H1 (cell line): ENCODE measurements at regions not wholly inside any gene's neighbourhood (a gene's known extent, or its start where the extent isn't known, plus 50 kb on each side); places are given as distances from the start of the nearest gene placed in this dataset.

Experiments used
- CTCF ChIA-PET: fragments of 300-600 bp; sonication (Branson Sonifier 250); formaldehyde crosslinking; loops from one replicate; lab custom pipeline; 2021; ENCODE audit not compliant: partially characterized antibody; lab: Charles Lee
- POLR2A ChIA-PET: fragments of 300-600 bp; sonication (Branson Sonifier 250); formaldehyde crosslinking; loops from one replicate; lab custom pipeline; 2021; ENCODE audit warnings: inconsistent platforms; ENCODE audit not compliant: partially characterized antibody; lab: Charles Lee
- DNase-seq, 2 experiments: peaks; one replicate each; pipeline versions ENCODE4 v3.0.0 to v3.0.0-alpha.2; 2010 to 2022; ENCODE audit warnings: low spot score in 2 of 2, low read depth in 1 of 2, mixed read lengths in 1 of 2
- FAIRE-seq: peaks from 2 replicates; lab custom pipeline; 2011; peaks lifted over from hg19 to GRCh38; lab: Jason Lieb, UNC
- H2AFZ ChIP-seq: 2 replicates; pipeline ENCODE4 v1.8.1; 2012; ENCODE audit warnings: low read length, inconsistent platforms
- H2AK5ac ChIP-seq: 2 replicates; pipeline ENCODE4 v1.6.1; 2013; ENCODE audit warnings: low read depth, low read length
- H2BK120ac ChIP-seq: replicated peaks from 2 replicates; pipeline ENCODE3; 2013; ENCODE audit warnings: low read depth, low read length, inconsistent platforms
- H2BK12ac ChIP-seq: 2 replicates; pipeline ENCODE4 v1.6.1; 2013; ENCODE audit warnings: low read depth, low read length
- H2BK15ac ChIP-seq: 2 replicates; pipeline ENCODE4 v1.6.1; 2013; ENCODE audit warnings: low read length
- H2BK20ac ChIP-seq: 2 replicates; pipeline ENCODE4 v1.6.1; 2013; ENCODE audit warnings: low read length
- H2BK5ac ChIP-seq: 2 replicates; pipeline ENCODE4 v1.6.1; 2013; ENCODE audit warnings: low read depth, low read length
- H3K14ac ChIP-seq: 2 replicates; pipeline ENCODE4 v1.6.1; 2013; ENCODE audit warnings: inconsistent platforms; ENCODE audit not compliant: insufficient read length
- H3K18ac ChIP-seq: 2 replicates; pipeline ENCODE4 v1.6.1; 2013; ENCODE audit warnings: low read length; ENCODE audit errors: extremely low read depth
- H3K23ac ChIP-seq: 2 replicates; pipeline ENCODE4 v1.6.1; 2013; ENCODE audit warnings: inconsistent platforms; ENCODE audit not compliant: insufficient read length
- H3K23me2 ChIP-seq: 2 replicates; pipeline ENCODE4 v1.6.1; 2013; ENCODE audit warnings: low read depth, low read length
- H3K27ac ChIP-seq: 2 replicates; pipeline ENCODE4 v1.6.1; 2011; ENCODE audit warnings: low read depth, low read length, inconsistent platforms
- H3K27me3 ChIP-seq, 4 experiments: replicated peaks in 1 of 4; 1 replicate in 1 of 4; 2 replicates in 3 of 4; pipeline versions ENCODE4 v1.6.1 to v1.8.1; 2011 to 2013; ENCODE audit warnings: low read length in 3 of 4, mild to moderate bottlenecking in 3 of 4, inconsistent platforms in 2 of 4, mixed read lengths in 2 of 4, moderate library complexity in 1 of 4; ENCODE audit not compliant: control insufficient read depth in 3 of 4, insufficient read depth in 3 of 4; ENCODE audit errors: extremely low read depth in 1 of 4
- H3K36me3 ChIP-seq, 4 experiments: 2 replicates each; pipeline versions ENCODE4 v1.6.1 to v1.8.1; 2011 to 2013; ENCODE audit warnings: mild to moderate bottlenecking in 4 of 4, low read length in 3 of 4, moderate library complexity in 2 of 4, control low read depth in 1 of 4, inconsistent platforms in 1 of 4; ENCODE audit not compliant: insufficient read depth in 4 of 4, control insufficient read depth in 2 of 4
- H3K4ac ChIP-seq: replicated peaks from 2 replicates; pipeline ENCODE3; 2013; ENCODE audit warnings: low read length, low read depth, mixed read lengths, inconsistent platforms; ENCODE audit not compliant: insufficient read length
- H3K4me1 ChIP-seq, 4 experiments: replicated peaks in 1 of 4; 1 replicate in 1 of 4; 2 replicates in 3 of 4; pipeline versions ENCODE4 v1.6.1 to v1.8.1; 2011 to 2013; ENCODE audit warnings: low read length in 3 of 4, inconsistent platforms in 2 of 4, mixed read lengths in 1 of 4; ENCODE audit not compliant: insufficient read depth in 4 of 4, control insufficient read depth in 3 of 4
- H3K4me2 ChIP-seq, 2 experiments: 2 replicates each; pipeline versions ENCODE4 v1.6.1 to v1.8.1; 2011 to 2013; ENCODE audit warnings: low read depth in 2 of 2, low read length in 2 of 2, control low read depth in 1 of 2, inconsistent platforms in 1 of 2, mild to moderate bottlenecking in 1 of 2; ENCODE audit not compliant: insufficient read depth in 1 of 2
- H3K4me3 ChIP-seq, 4 experiments: fragments of 200-600, 300-600 bp in 1 of 4; sonication (generic), shearing (Covaris generic), sonication (Bioruptor Twin) in 1 of 4; 2 replicates each; pipeline versions ENCODE4 v1.5.1 to v1.8.1; 2011 to 2016; ENCODE audit warnings: low read length in 4 of 4, low read depth in 3 of 4, control low read depth in 2 of 4, inconsistent platforms in 2 of 4, mild to moderate bottlenecking in 2 of 4, mixed read lengths in 1 of 4, moderate library complexity in 1 of 4; ENCODE audit not compliant: insufficient read depth in 2 of 4; ENCODE audit errors: extremely low read depth in 1 of 4
- H3K56ac ChIP-seq: replicated peaks from 2 replicates; pipeline ENCODE3; 2013; ENCODE audit warnings: low read depth, mild to moderate bottlenecking, mixed read lengths, low read length, inconsistent platforms; ENCODE audit not compliant: insufficient read length
- H3K79me1 ChIP-seq: 2 replicates; pipeline ENCODE4 v1.6.1; 2013; ENCODE audit warnings: low read depth, low read length, control low read depth
- H3K79me2 ChIP-seq, 2 experiments: 2 replicates each; pipeline versions ENCODE4 v1.6.1 to v1.8.1; 2012 to 2013; ENCODE audit warnings: low read length in 2 of 2, mild to moderate bottlenecking in 2 of 2, inconsistent platforms in 1 of 2; ENCODE audit not compliant: insufficient read depth in 2 of 2, control insufficient read depth in 1 of 2
- H3K9ac ChIP-seq, 4 experiments: replicated peaks in 1 of 4; 1 replicate in 1 of 4; 2 replicates in 3 of 4; pipeline versions ENCODE4 v1.6.1 to v1.8.1; 2011 to 2013; ENCODE audit warnings: low read depth in 3 of 4, low read length in 3 of 4, control low read depth in 2 of 4, mild to moderate bottlenecking in 2 of 4, moderate library complexity in 2 of 4, inconsistent platforms in 1 of 4; ENCODE audit errors: extremely low read depth in 1 of 4
- H3K9me3 ChIP-seq, 2 experiments: 2 replicates each; pipeline versions ENCODE4 v1.6.1 to v1.8.1; 2012 to 2013; ENCODE audit warnings: mild to moderate bottlenecking in 2 of 2, moderate library complexity in 2 of 2, control low read depth in 1 of 2, inconsistent platforms in 1 of 2, low read depth in 1 of 2, low read length in 1 of 2, mixed read lengths in 1 of 2; ENCODE audit not compliant: insufficient read depth in 2 of 2
- H4K20me1 ChIP-seq, 2 experiments: replicated peaks in 1 of 2; 2 replicates each; pipeline versions ENCODE3 to v1.8.1; 2011 to 2013; ENCODE audit warnings: inconsistent platforms in 2 of 2, low read length in 2 of 2, mild to moderate bottlenecking in 1 of 2; ENCODE audit not compliant: insufficient read depth in 2 of 2, control insufficient read depth in 1 of 2
- H4K5ac ChIP-seq: 2 replicates; pipeline ENCODE4 v1.6.1; 2013; ENCODE audit warnings: low read length, low read depth, mixed read lengths, inconsistent platforms; ENCODE audit not compliant: insufficient read length
- H4K8ac ChIP-seq: 2 replicates; pipeline ENCODE4 v1.8.0; 2013; ENCODE audit warnings: mild to moderate bottlenecking, moderate library complexity, low read length, inconsistent platforms; ENCODE audit not compliant: insufficient read depth; ENCODE audit errors: extremely low read depth
- H4K91ac ChIP-seq: replicated peaks from 2 replicates; pipeline ENCODE3; 2013; ENCODE audit warnings: low read length, mixed read lengths, inconsistent platforms; ENCODE audit not compliant: insufficient read length
- BRCA1 ChIP-seq: IDR thresholded peaks from 2 replicates; pipeline ENCODE4 v1.6.1; 2012; ENCODE audit warnings: low read depth, low read length, improper control_type of control experiment
- MAX ChIP-seq: IDR thresholded peaks from 2 replicates; pipeline ENCODE4 v1.6.1; 2012; ENCODE audit warnings: inconsistent platforms
- POLR2AphosphoS5 ChIP-seq: IDR thresholded peaks from 2 replicates; pipeline ENCODE4 v1.6.1; 2011; ENCODE audit warnings: low read depth, low read length
- RFX5 ChIP-seq: IDR thresholded peaks from 2 replicates; pipeline ENCODE4 v1.6.1; 2011; ENCODE audit warnings: low read depth, low read length, improper control_type of control experiment, borderline replicate concordance
- RXRA ChIP-seq: IDR thresholded peaks from 2 replicates; pipeline ENCODE4 v1.6.1; 2011; ENCODE audit warnings: low read depth, mild to moderate bottlenecking, low read length, moderate library complexity; ENCODE audit not compliant: insufficient read depth
- SP2 ChIP-seq: IDR thresholded peaks from 2 replicates; pipeline ENCODE4 v1.6.1; 2012; ENCODE audit warnings: mild to moderate bottlenecking, low read length, inconsistent platforms
- TEAD4 ChIP-seq: IDR thresholded peaks from 2 replicates; pipeline ENCODE4 v1.6.1; 2012; ENCODE audit warnings: low read depth, low read length, inconsistent platforms, mixed read lengths
- WGBS, 2 experiments: shearing (Covaris generic) in 1 of 2; methylation state at CpG; one replicate each; pipeline versions ENCODE4 v1.1.6 to v1.1.7; 2013 to 2015; ENCODE audit warnings: low lambda C conversion rate in 2 of 2, mixed read lengths in 2 of 2, inconsistent platforms in 1 of 2, low coverage in 1 of 2, missing lambda C conversion rate in 1 of 2; ENCODE audit not compliant: insufficient replicate concordance in 2 of 2, insufficient coverage in 1 of 2, insufficient read length in 1 of 2; ENCODE audit errors: extremely low coverage in 1 of 2, missing lambda C conversion rate in 1 of 2; 5-methylcytosine and 5-hydroxymethylcytosine counted together
- TF ChIP-seq, protein P1 (sequence below), 3 experiments: IDR thresholded peaks; 1 replicate in 2 of 3; 2 replicates in 1 of 3; pipeline versions ENCODE4 v1.5.1 to v1.6.1; 2011; ENCODE audit warnings: low read length in 3 of 3, mild to moderate bottlenecking in 3 of 3, inconsistent platforms in 2 of 3, low read depth in 1 of 3, moderate library complexity in 1 of 3; ENCODE audit not compliant: insufficient read depth in 1 of 3; ENCODE audit errors: control extremely low read depth in 1 of 3

DNA sequence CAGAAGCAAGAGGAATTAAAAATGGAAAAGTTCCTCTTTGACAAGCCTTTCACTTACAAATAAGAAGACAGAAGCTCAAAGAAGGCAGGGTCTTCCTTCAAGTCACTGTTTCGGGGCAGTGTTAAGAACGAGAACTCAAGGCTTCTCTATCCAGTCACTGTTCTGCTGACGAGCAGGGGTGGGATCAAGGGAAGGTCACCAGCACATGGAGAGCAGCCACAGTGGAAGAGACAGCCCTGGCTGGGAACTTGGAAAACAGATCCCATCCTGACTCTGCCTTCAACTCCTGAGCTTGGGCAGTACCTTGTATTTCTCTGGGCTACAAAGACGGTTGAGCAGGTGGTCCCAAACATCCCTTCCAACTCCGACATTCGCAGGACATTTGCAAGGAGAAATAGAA lies 111.5 kb upstream of the LPP start:
- no peak overlapping the region for H3K4me2 ChIP-seq
- H2BK120ac ChIP-seq: no peak overlapping the region
- H2BK20ac ChIP-seq: no peak overlapping the region
- no peaks in the 10 kb centered on the region for H3K27me3 ChIP-seq
- no peak overlapping the region for H3K56ac ChIP-seq
- H2AK5ac ChIP-seq: no peak overlapping the region
- ChIA-PET CTCF (interaction anchor here (0.8 to 2.8 kb wide), 7 partner anchors 10 to 304 kb away, joined by 3 to 11 read pairs (median 3); no protein-coding TSS in a partner anchor), POLR2A (interaction anchor here (0.7 kb wide), 1 partner anchor 324 kb away, joined by 3 read pairs; no protein-coding TSS in a partner anchor)
- DNase-seq (no peak), FAIRE-seq (no peak)
- no peak overlapping the region for H3K14ac ChIP-seq
- no peak overlapping the region for H4K5ac ChIP-seq
- no peaks in the 10 kb centered on the region for H3K9me3 ChIP-seq
- H2BK12ac ChIP-seq: no peak overlapping the region
- no peak overlapping the region for H2AFZ ChIP-seq
- H4K20me1 ChIP-seq: no peaks in the 10 kb centered on the region
- H3K23me2 ChIP-seq: no peaks in the 10 kb centered on the region
- WGBS, 2 experiments: 80% methylated on average over 6 of the region's 6 CpGs; no CpG with 5 or more reads in 1 of the 2 experiments
- H2BK15ac ChIP-seq: no peak overlapping the region
- no peak overlapping the region for H3K4ac ChIP-seq
- H4K8ac ChIP-seq: no peak overlapping the region
- H3K4me3 ChIP-seq: no peak overlapping the region
- no peak overlapping the region for H3K23ac ChIP-seq
- no peaks in the 10 kb centered on the region; a peak in 2 of 7 replicates for H3K4me1 ChIP-seq
- H3K9ac ChIP-seq: no peak overlapping the region
- no peaks in the 10 kb centered on the region for H3K79me2 ChIP-seq
- H4K91ac ChIP-seq: no peak overlapping the region
- H3K79me1 ChIP-seq: no peaks in the 10 kb centered on the region
- H3K18ac ChIP-seq: no peak overlapping the region
- H2BK5ac ChIP-seq: no peak overlapping the region
- H3K36me3 ChIP-seq: no peaks in the 10 kb centered on the region
- no peak overlapping the region for H3K27ac ChIP-seq
- TF ChIP-seq SP2: no peak
- TF ChIP-seq MAX: no peak
- no peak for TF ChIP-seq TEAD4
- no peak for TF ChIP-seq RXRA
- TF ChIP-seq RFX5: no peak
- TF ChIP-seq POLR2AphosphoS5: no peak
- TF ChIP-seq BRCA1: no peak
- TF ChIP-seq, protein P1, sequence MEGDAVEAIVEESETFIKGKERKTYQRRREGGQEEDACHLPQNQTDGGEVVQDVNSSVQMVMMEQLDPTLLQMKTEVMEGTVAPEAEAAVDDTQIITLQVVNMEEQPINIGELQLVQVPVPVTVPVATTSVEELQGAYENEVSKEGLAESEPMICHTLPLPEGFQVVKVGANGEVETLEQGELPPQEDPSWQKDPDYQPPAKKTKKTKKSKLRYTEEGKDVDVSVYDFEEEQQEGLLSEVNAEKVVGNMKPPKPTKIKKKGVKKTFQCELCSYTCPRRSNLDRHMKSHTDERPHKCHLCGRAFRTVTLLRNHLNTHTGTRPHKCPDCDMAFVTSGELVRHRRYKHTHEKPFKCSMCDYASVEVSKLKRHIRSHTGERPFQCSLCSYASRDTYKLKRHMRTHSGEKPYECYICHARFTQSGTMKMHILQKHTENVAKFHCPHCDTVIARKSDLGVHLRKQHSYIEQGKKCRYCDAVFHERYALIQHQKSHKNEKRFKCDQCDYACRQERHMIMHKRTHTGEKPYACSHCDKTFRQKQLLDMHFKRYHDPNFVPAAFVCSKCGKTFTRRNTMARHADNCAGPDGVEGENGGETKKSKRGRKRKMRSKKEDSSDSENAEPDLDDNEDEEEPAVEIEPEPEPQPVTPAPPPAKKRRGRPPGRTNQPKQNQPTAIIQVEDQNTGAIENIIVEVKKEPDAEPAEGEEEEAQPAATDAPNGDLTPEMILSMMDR (IDR thresholded peaks at IDR 0.05; ENCODE audit: control extremely low read depth in 1 of 3, insufficient read depth in 1 of 3, low read depth in 1 of 3, low read length in 3 of 3): no peak
